Panc1 (cell line): ENCODE measurements at regions not wholly inside any gene's neighbourhood (a gene's known extent, or its start where the extent isn't known, plus 50 kb on each side); places are given as distances from the start of the nearest gene placed in this dataset.

Experiments
- ATAC-seq: fragments of 200-7000 bp; cut with Tn5 transposase; 2 replicates; pipeline ENCODE4 v1.9.1; 2020; ENCODE audit warnings: mild to moderate bottlenecking, moderate library complexity
- BruUV-seq: library from RNA; stranded (reverse); fragments of 400-500 nt; replicated peaks from 2 replicates; lab custom pipeline; 2021; lab: Mats Ljungman, UMichigan
- CTCF ChIA-PET: fragments of 300-600 bp; sonication (Branson Sonifier 250); formaldehyde crosslinking; loops from one replicate; lab custom pipeline; 2022; ENCODE audit warnings: antibody characterized with exemption; lab: Charles Lee
- POLR2A ChIA-PET: fragments of 300-600 bp; sonication (Branson Sonifier 250); formaldehyde crosslinking; loops from one replicate; lab custom pipeline; 2022; ENCODE audit warnings: antibody characterized with exemption; lab: Charles Lee
- DNase-seq: peaks from one replicate; pipeline ENCODE4 v3.0.0-alpha.2; 2010; ENCODE audit warnings: low read depth, low spot score
- H3K27ac ChIP-seq: 2 replicates; pipeline ENCODE4 v1.5.1; 2011; ENCODE audit warnings: mild to moderate bottlenecking, low read length, inconsistent platforms
- H3K27me3 ChIP-seq: fragments of 200-500 bp; sonication (Bioruptor generic); 2 replicates; pipeline ENCODE4 v1.6.0; 2014; ENCODE audit warnings: low read length, inconsistent platforms; ENCODE audit not compliant: control insufficient read depth, insufficient read depth
- H3K36me3 ChIP-seq: fragments of 200-500 bp; sonication (Bioruptor generic); 2 replicates; pipeline ENCODE4 v1.5.1; 2014; ENCODE audit warnings: inconsistent platforms, mild to moderate bottlenecking, low read length, moderate library complexity; ENCODE audit not compliant: control insufficient read depth, insufficient read depth
- H3K4me1 ChIP-seq: 2 replicates; pipeline ENCODE4 v1.5.1; 2011; ENCODE audit warnings: inconsistent platforms, mild to moderate bottlenecking, low read length, moderate library complexity; ENCODE audit not compliant: control insufficient read depth, insufficient read depth
- H3K4me3 ChIP-seq, 2 experiments: 2 replicates each; pipeline ENCODE4 v1.5.1; 2011 to 2012; ENCODE audit warnings: low read depth in 2 of 2, low read length in 2 of 2, mild to moderate bottlenecking in 2 of 2, inconsistent platforms in 1 of 2, moderate library complexity in 1 of 2
- H3K9me3 ChIP-seq: fragments of 200-500 bp; sonication (Bioruptor generic); 2 replicates; pipeline ENCODE4 v1.5.1; 2014; ENCODE audit warnings: low read depth, mild to moderate bottlenecking, inconsistent platforms, low read length, moderate library complexity; ENCODE audit not compliant: control insufficient read depth, insufficient read depth
- CTCF ChIP-seq: fragments of 450-650 bp; IDR thresholded peaks from 2 replicates; pipeline ENCODE4 v1.5.1; 2017; ENCODE audit warnings: mild to moderate bottlenecking
- POLR2AphosphoS5 ChIP-seq: IDR thresholded peaks from 2 replicates; pipeline ENCODE4 v1.6.1; 2012; ENCODE audit warnings: mild to moderate bottlenecking, low read depth, low read length, moderate library complexity
- REST ChIP-seq, 2 experiments: IDR thresholded peaks; 2 replicates each; pipeline ENCODE4 v1.6.1; 2011 to 2012; ENCODE audit warnings: low read depth in 2 of 2, control low read depth in 1 of 2, low read length in 1 of 2, mild to moderate bottlenecking in 1 of 2, moderate library complexity in 1 of 2; ENCODE audit not compliant: insufficient read depth in 1 of 2
- SIN3A ChIP-seq: IDR thresholded peaks from 2 replicates; pipeline ENCODE4 v1.6.1; 2012; ENCODE audit warnings: low read depth, mild to moderate bottlenecking, low read length, moderate library complexity, borderline replicate concordance; ENCODE audit not compliant: insufficient read depth
- TCF7L2 ChIP-seq: IDR thresholded peaks from 2 replicates; pipeline ENCODE4 v1.6.1; 2011; ENCODE audit warnings: mild to moderate bottlenecking, low read depth, low read length, inconsistent platforms
- in situ Hi-C: cut with HindIII; loops from 2 replicates; pipeline ENCODE4 v1.10.0; 2016; ENCODE audit warnings: low sequenced_read_pairs, low pct_unique_long_range_greater_than_20kb
- intact Hi-C: fragments of 100-400 bp; cut with micrococcal nuclease; formaldehyde crosslinking; loops from one replicate; pipeline ENCODE4 v1.10.0; 2022; ENCODE audit not compliant: unreplicated experiment

GRCh38 chr13:88314496-88314895, 643.3 kb downstream of the SLITRK5 start:
- H3K9me3 ChIP-seq: no peaks in the 10 kb centered on the region
- H3K27me3 ChIP-seq: no peaks in the 10 kb centered on the region
- ChIA-PET CTCF (no interaction called here), POLR2A (no interaction called here)
- DNase-seq: no peak
- TF ChIP-seq POLR2AphosphoS5: no peak
- TF ChIP-seq SIN3A: no peak
- TF ChIP-seq REST (IDR thresholded peaks at IDR 0.05; ENCODE audit: insufficient read depth in 1 of 2, low read depth in 2 of 2, low read length in 1 of 2): no peak
- no peak for TF ChIP-seq TCF7L2
- no peak for TF ChIP-seq CTCF
- H3K4me1 ChIP-seq: no peaks in the 10 kb centered on the region
- H3K36me3 ChIP-seq: no peaks in the 10 kb centered on the region
- H3K4me3 ChIP-seq: no peak overlapping the region
- intact Hi-C loops: no loop called here
- no TSS peak for BruUV-seq
- in situ Hi-C loops: no loop called here
- no peak for ATAC-seq
- H3K27ac ChIP-seq: no peak overlapping the region

GRCh38 chr13:88329066-88329465, 657.9 kb downstream of the SLITRK5 start:
- in situ Hi-C loops: no loop called here
- no peaks in the 10 kb centered on the region for H3K9me3 ChIP-seq
- intact Hi-C loops: no loop called here
- ChIA-PET POLR2A (no interaction called here), CTCF (no interaction called here)
- no peaks in the 10 kb centered on the region for H3K27me3 ChIP-seq
- no TSS peak for BruUV-seq
- no peak overlapping the region for H3K27ac ChIP-seq
- no peak overlapping the region for H3K4me3 ChIP-seq
- H3K4me1 ChIP-seq: no peaks in the 10 kb centered on the region
- H3K36me3 ChIP-seq: no peaks in the 10 kb centered on the region
- ATAC-seq (no peak), DNase-seq (no peak)
- TF ChIP-seq POLR2AphosphoS5 (no peak), CTCF (no peak), SIN3A (no peak), REST (IDR thresholded peaks at IDR 0.05; ENCODE audit: insufficient read depth in 1 of 2, low read depth in 2 of 2, low read length in 1 of 2) (no peak), TCF7L2 (no peak)
